H9 (cell line): ENCODE measurements at regions not wholly inside any gene's neighbourhood (a gene's known extent, or its start where the extent isn't known, plus 50 kb on each side); places are given as distances from the start of the nearest gene placed in this dataset.

Source experiments
- DNase-seq: peaks from one replicate; pipeline ENCODE4 v3.0.0-alpha.2; 2017
- H2AFZ ChIP-seq: one replicate; pipeline ENCODE4 v1.6.1; 2013; ENCODE audit warnings: mild to moderate bottlenecking, low read length, control low read depth, moderate library complexity
- H2AK5ac ChIP-seq: 2 replicates; pipeline ENCODE4 v1.6.1; 2013; ENCODE audit warnings: low read length, control low read depth, mixed read lengths; ENCODE audit not compliant: insufficient read length
- H2BK120ac ChIP-seq: one replicate; pipeline ENCODE4 v1.6.1; 2013; ENCODE audit warnings: low read depth, mild to moderate bottlenecking, low read length, control low read depth, inconsistent platforms; ENCODE audit not compliant: poor library complexity, severe bottlenecking
- H2BK12ac ChIP-seq: 2 replicates; pipeline ENCODE4 v1.6.1; 2013; ENCODE audit warnings: low read length, control low read depth, mixed read lengths, low read depth; ENCODE audit not compliant: insufficient read length
- H2BK15ac ChIP-seq: 2 replicates; pipeline ENCODE4 v1.6.1; 2013; ENCODE audit warnings: low read depth, low read length, control low read depth
- H2BK20ac ChIP-seq: one replicate; pipeline ENCODE4 v1.6.1; 2013; ENCODE audit warnings: low read depth, mild to moderate bottlenecking, low read length, control low read depth, inconsistent platforms; ENCODE audit not compliant: poor library complexity, severe bottlenecking
- H2BK5ac ChIP-seq: 2 replicates; pipeline ENCODE4 v1.6.1; 2013; ENCODE audit warnings: low read length, control low read depth, mixed read lengths; ENCODE audit not compliant: insufficient read length
- H3K14ac ChIP-seq: 2 replicates; pipeline ENCODE4 v1.6.1; 2013; ENCODE audit warnings: low read length, control low read depth; ENCODE audit not compliant: insufficient read depth
- H3K18ac ChIP-seq: 2 replicates; pipeline ENCODE4 v1.6.1; 2013; ENCODE audit warnings: low read depth, mild to moderate bottlenecking, mixed read lengths, low read length, control low read depth; ENCODE audit not compliant: insufficient read length
- H3K23ac ChIP-seq: 2 replicates; pipeline ENCODE4 v1.6.1; 2013; ENCODE audit warnings: low read length, control low read depth, mixed read lengths, low read depth; ENCODE audit not compliant: insufficient read length
- H3K23me2 ChIP-seq: 2 replicates; pipeline ENCODE4 v1.6.1; 2013; ENCODE audit warnings: low read depth, mild to moderate bottlenecking, mixed read lengths, low read length, control low read depth; ENCODE audit not compliant: insufficient read length, poor library complexity, severe bottlenecking
- H3K27ac ChIP-seq: 2 replicates; pipeline ENCODE4 v1.5.1; 2013; ENCODE audit warnings: low read length, control low read depth, mixed read lengths, low read depth; ENCODE audit not compliant: insufficient read length
- H3K27me3 ChIP-seq: 2 replicates; pipeline ENCODE4 v1.6.1; 2013; ENCODE audit warnings: low read length, control low read depth, inconsistent platforms; ENCODE audit not compliant: insufficient read depth
- H3K4ac ChIP-seq: 2 replicates; pipeline ENCODE4 v1.6.1; 2013; ENCODE audit warnings: low read depth, mild to moderate bottlenecking, control low read depth, inconsistent platforms, low read length, moderate library complexity
- H3K4me1 ChIP-seq: 2 replicates; pipeline ENCODE4 v1.6.1; 2013; ENCODE audit warnings: low read length, control low read depth, inconsistent platforms; ENCODE audit not compliant: insufficient read depth
- H3K4me2 ChIP-seq: 2 replicates; pipeline ENCODE4 v1.6.1; 2013; ENCODE audit warnings: low read length, control low read depth, mixed read lengths; ENCODE audit not compliant: insufficient read length, insufficient read depth
- H3K56ac ChIP-seq: 2 replicates; pipeline ENCODE4 v1.6.1; 2013; ENCODE audit warnings: low read depth, mild to moderate bottlenecking, mixed read lengths, low read length, control low read depth; ENCODE audit not compliant: insufficient read length
- H3K79me1 ChIP-seq: 2 replicates; pipeline ENCODE4 v1.6.1; 2013; ENCODE audit warnings: low read depth, mild to moderate bottlenecking, moderate library complexity, low read length, control low read depth, inconsistent platforms; ENCODE audit not compliant: insufficient read depth, poor library complexity, severe bottlenecking
- H3K79me2 ChIP-seq: 2 replicates; pipeline ENCODE4 v1.6.1; 2013; ENCODE audit warnings: low read length, control low read depth, inconsistent platforms; ENCODE audit not compliant: insufficient read depth
- H3K9ac ChIP-seq: 2 replicates; pipeline ENCODE4 v1.6.1; 2013; ENCODE audit warnings: low read length, control low read depth, mixed read lengths; ENCODE audit not compliant: insufficient read length; ENCODE audit errors: extremely low read depth
- H3K9me3 ChIP-seq: one replicate; pipeline ENCODE4 v1.6.1; 2013; ENCODE audit warnings: low read depth, low read length, inconsistent platforms; ENCODE audit not compliant: control insufficient read depth
- H3T11ph ChIP-seq: one replicate; pipeline ENCODE4 v1.6.1; 2013; ENCODE audit warnings: mild to moderate bottlenecking, low read length, control low read depth, inconsistent platforms
- H4K20me1 ChIP-seq: one replicate; pipeline ENCODE4 v1.6.1; 2013; ENCODE audit not compliant: control insufficient read depth, insufficient read length, insufficient read depth
- H4K5ac ChIP-seq: 2 replicates; pipeline ENCODE4 v1.6.1; 2013; ENCODE audit warnings: low read depth, mild to moderate bottlenecking, mixed read lengths, low read length, control low read depth; ENCODE audit not compliant: insufficient read length
- H4K8ac ChIP-seq: replicated peaks from 2 replicates; pipeline ENCODE4 v1.6.1; 2013; ENCODE audit warnings: low read length, control low read depth, mixed read lengths, low read depth; ENCODE audit not compliant: insufficient read length
- H4K91ac ChIP-seq: 2 replicates; pipeline ENCODE4 v1.6.1; 2013; ENCODE audit warnings: low read depth, mild to moderate bottlenecking, moderate library complexity, mixed read lengths, low read length, control low read depth; ENCODE audit not compliant: insufficient read length
- H3K27ac Mint-ChIP-seq, 3 experiments: 2 replicates in 2 of 3; 3 replicates in 1 of 3; pipeline ENCODE4 v1.8.0; 2020 to 2021; ENCODE audit warnings: mixed read lengths in 3 of 3, mild to moderate bottlenecking in 1 of 3, moderate library complexity in 1 of 3
- H3K27me3 Mint-ChIP-seq: 2 replicates; pipeline ENCODE4 v1.8.0; 2021; ENCODE audit warnings: low read depth, mild to moderate bottlenecking, moderate library complexity, mixed read lengths
- H3K36me3 Mint-ChIP-seq, 3 experiments: 2 replicates in 2 of 3; 3 replicates in 1 of 3; pipeline ENCODE4 v1.8.0; 2020 to 2021; ENCODE audit warnings: low read depth in 3 of 3, mixed read lengths in 3 of 3; ENCODE audit not compliant: insufficient read depth in 1 of 3
- H3K4me1 Mint-ChIP-seq, 2 experiments: 2 replicates each; pipeline ENCODE4 v1.8.0; 2020; ENCODE audit warnings: mixed read lengths in 2 of 2
- H3K4me3 Mint-ChIP-seq, 2 experiments: 2 replicates in 1 of 2; 3 replicates in 1 of 2; pipeline ENCODE4 v1.8.0; 2020 to 2021; ENCODE audit warnings: mild to moderate bottlenecking in 2 of 2, mixed read lengths in 2 of 2, moderate library complexity in 1 of 2
- H3K9me3 Mint-ChIP-seq, 2 experiments: 2 replicates in 1 of 2; 3 replicates in 1 of 2; pipeline ENCODE4 v1.8.0; 2020; ENCODE audit warnings: mild to moderate bottlenecking in 2 of 2, mixed read lengths in 2 of 2, moderate library complexity in 1 of 2
- WGBS: extraction: QIAGEN DNeasy Blood & Tissue Kit; methylation state at CpG from one replicate; pipeline ENCODE4 v1.1.7; 2013; ENCODE audit warnings: missing lambda C conversion rate, low lambda C conversion rate, mixed read lengths; ENCODE audit not compliant: insufficient read length; ENCODE audit errors: extremely low coverage; 5-methylcytosine and 5-hydroxymethylcytosine counted together
- TF ChIP-seq, protein P1 (sequence below): fragments of 200-600 bp; sonication (generic); conservative IDR thresholded peaks from 3 replicates; pipeline ENCODE4 v1.8.0; 2021; ENCODE audit warnings: antibody characterized with exemption, mild to moderate bottlenecking

DNA sequence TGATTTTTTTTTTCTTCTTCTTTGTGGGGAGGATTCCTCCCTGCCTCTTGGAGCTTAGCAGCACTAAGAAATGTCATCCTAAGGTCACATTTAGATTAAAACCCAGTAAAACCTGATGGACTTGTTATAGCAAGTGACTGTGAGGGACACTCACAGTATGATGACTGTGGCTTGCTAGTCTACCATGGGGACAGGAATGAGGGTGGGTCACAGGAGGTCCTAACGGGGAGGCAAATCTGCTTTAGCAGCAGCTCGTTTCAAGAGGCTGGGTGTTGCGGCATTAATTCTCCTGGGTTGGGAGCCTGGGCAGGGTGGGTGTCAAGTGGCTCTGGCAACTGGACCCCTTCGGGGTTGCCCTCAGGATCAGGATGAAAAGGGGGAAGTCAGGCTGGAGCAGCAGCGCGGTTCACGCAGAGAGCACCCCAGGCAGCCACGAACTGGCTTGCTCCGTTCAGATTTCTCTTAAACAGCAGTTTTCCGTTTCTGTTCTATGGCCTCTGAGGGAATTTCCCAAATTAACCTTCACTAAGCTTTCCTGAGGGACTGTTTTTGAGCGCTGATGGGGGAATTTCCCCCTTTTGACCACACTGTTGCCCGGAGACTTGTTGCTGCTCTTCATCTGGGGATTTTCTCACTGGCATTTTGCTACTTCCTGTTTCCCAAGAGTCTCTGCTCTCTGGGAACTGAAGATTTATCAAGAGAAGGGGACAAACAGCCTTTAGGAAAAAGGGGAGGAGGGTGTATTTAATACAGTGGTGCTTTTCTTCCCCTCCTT lies 59.8 kb upstream of the PELI1 start:
- Histone ChIP-seq H4K5ac (no peak overlapping the region), H4K20me1 (no peaks in the 10 kb centered on the region), H4K8ac (no peak overlapping the region), H3K18ac (peak overlapping the region; percentile 35), H3K4me2 (no peak overlapping the region), H2BK20ac (no peak overlapping the region), H3K79me2 (no peaks in the 10 kb centered on the region), H3K27ac (no peak overlapping the region), H3K14ac (0 out of 2 replicates have a peak overlapping the region, but pooled peaks have one; percentile 13), H3K4me1 (peaks cover 4% of the 10 kb centered on the region; the same call in 1 of the 2 replicates), H2AK5ac (no peak overlapping the region), H2BK120ac (no peak overlapping the region), H3K4ac (no peak overlapping the region), H3K79me1 (no peaks in the 10 kb centered on the region), H3T11ph (no peak overlapping the region), H2BK15ac (no peak overlapping the region), H2BK5ac (no peak overlapping the region), H4K91ac (no peak overlapping the region), H3K23ac (no peak overlapping the region), H3K27me3 (no peaks in the 10 kb centered on the region), H3K23me2 (no peaks in the 10 kb centered on the region), H2AFZ (no peak overlapping the region), H3K9ac (no peak overlapping the region), H3K9me3 (no peaks in the 10 kb centered on the region), H3K56ac (no peak overlapping the region), H2BK12ac (peak overlapping the region; percentile 24)
- peak; percentile 36 for DNase-seq
- peaks cover 0 to under 1% (median 0%) of the 10 kb centered on the region in 3 experiments; a peak in 1 of 7 replicates for H3K36me3 Mint-ChIP-seq
- no peaks in the 10 kb centered on the region; the same call in 1 of the 2 replicates for H3K27me3 Mint-ChIP-seq
- H3K4me3 Mint-ChIP-seq: peak overlapping the region in 1 of 2 experiments; percentile 36; a peak in 3 of 5 replicates
- WGBS: no CpG with 5 or more reads among the region's 12 CpGs
- peak overlapping the region; percentile 26 to 86 (median 80); a peak in 6 of 7 replicates for H3K27ac Mint-ChIP-seq
- no peaks in the 10 kb centered on the region; a peak in 1 of 5 replicates for H3K9me3 Mint-ChIP-seq
- TF ChIP-seq, protein P1, sequence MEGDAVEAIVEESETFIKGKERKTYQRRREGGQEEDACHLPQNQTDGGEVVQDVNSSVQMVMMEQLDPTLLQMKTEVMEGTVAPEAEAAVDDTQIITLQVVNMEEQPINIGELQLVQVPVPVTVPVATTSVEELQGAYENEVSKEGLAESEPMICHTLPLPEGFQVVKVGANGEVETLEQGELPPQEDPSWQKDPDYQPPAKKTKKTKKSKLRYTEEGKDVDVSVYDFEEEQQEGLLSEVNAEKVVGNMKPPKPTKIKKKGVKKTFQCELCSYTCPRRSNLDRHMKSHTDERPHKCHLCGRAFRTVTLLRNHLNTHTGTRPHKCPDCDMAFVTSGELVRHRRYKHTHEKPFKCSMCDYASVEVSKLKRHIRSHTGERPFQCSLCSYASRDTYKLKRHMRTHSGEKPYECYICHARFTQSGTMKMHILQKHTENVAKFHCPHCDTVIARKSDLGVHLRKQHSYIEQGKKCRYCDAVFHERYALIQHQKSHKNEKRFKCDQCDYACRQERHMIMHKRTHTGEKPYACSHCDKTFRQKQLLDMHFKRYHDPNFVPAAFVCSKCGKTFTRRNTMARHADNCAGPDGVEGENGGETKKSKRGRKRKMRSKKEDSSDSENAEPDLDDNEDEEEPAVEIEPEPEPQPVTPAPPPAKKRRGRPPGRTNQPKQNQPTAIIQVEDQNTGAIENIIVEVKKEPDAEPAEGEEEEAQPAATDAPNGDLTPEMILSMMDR: no peak
- peaks cover 16% of the 10 kb centered on the region in 2 experiments for H3K4me1 Mint-ChIP-seq
